NCI-H748 (cell line): ENCODE measurements at regions not wholly inside any gene's neighbourhood (a gene's known extent, or its start where the extent isn't known, plus 50 kb on each side); places are given as distances from the start of the nearest gene placed in this dataset.

Source experiments
- DNase-seq: peaks from one replicate; lab custom pipeline; 2025; ENCODE audit not compliant: unreplicated experiment; lab: John Stamatoyannopoulos, UW

- DNase-seq = no peak
These were observed 181.0 kb upstream of the ETAA1 start for GRCh38 chr2:67216103-67216502.

- DNase-seq = peak; percentile 45
These were observed 180.3 kb upstream of the ETAA1 start for GRCh38 chr2:67216881-67217280.

GRCh38 chr2:67217398-67217797 lies 179.7 kb upstream of the ETAA1 start:
- no peak for DNase-seq

GRCh38 chr2:67218056-67218455 lies 179.1 kb upstream of the ETAA1 start:
- DNase-seq = no peak

- DNase-seq = no peak
These were observed 177.5 kb upstream of the ETAA1 start for GRCh38 chr2:67219651-67220050.

GRCh38 chr2:67221266-67221665 lies 175.9 kb upstream of the ETAA1 start:
- DNase-seq = no peak

GRCh38 chr2:67225287-67225973 lies 171.7 kb upstream of the ETAA1 start:
- DNase-seq = no peak

GRCh38 chr2:67229706-67230105 lies 167.4 kb upstream of the ETAA1 start:
- DNase-seq = no peak

GRCh38 chr2:67232936-67233335 lies 164.2 kb upstream of the ETAA1 start:
- no peak for DNase-seq

- peak; percentile 73 for DNase-seq
These were observed 162.7 kb upstream of the ETAA1 start for GRCh38 chr2:67234440-67234839.

GRCh38 chr2:67237288-67237687 lies 159.8 kb upstream of the ETAA1 start:
- peak; percentile 2 for DNase-seq

GRCh38 chr2:67240507-67240906 lies 156.6 kb upstream of the ETAA1 start:
- DNase-seq = no peak

GRCh38 chr2:67241453-67241852 lies 155.7 kb upstream of the ETAA1 start:
- no peak for DNase-seq

GRCh38 chr2:67242456-67242855 lies 154.7 kb upstream of the ETAA1 start:
- DNase-seq = no peak

GRCh38 chr2:67243919-67244318 lies 153.2 kb upstream of the ETAA1 start:
- DNase-seq = peak; percentile 78

GRCh38 chr2:67246791-67247190 lies 150.3 kb upstream of the ETAA1 start:
- no peak for DNase-seq

- DNase-seq = no peak
These were observed 145.4 kb upstream of the ETAA1 start for GRCh38 chr2:67251741-67252140.

GRCh38 chr2:67255933-67256615 lies 141.1 kb upstream of the ETAA1 start:
- DNase-seq = peak; percentile 65

- DNase-seq = no peak
These were observed 140.2 kb upstream of the ETAA1 start for GRCh38 chr2:67256892-67257291.

GRCh38 chr2:67258122-67258521 lies 139.0 kb upstream of the ETAA1 start:
- DNase-seq = peak; percentile 17

- no peak for DNase-seq
These were observed 138.3 kb upstream of the ETAA1 start for GRCh38 chr2:67258831-67259230.

- peak; percentile 13 for DNase-seq
These were observed 137.4 kb upstream of the ETAA1 start for GRCh38 chr2:67259556-67260342.
